Right renal pelvis (tissue), 4 donors: ENCODE measurements at regions not wholly inside any gene's neighbourhood (a gene's known extent, or its start where the extent isn't known, plus 50 kb on each side); places are given as distances from the start of the nearest gene placed in this dataset.
A peak's percentile ranks its signal among the peaks of the same experiment; 100 is the strongest.
"Not testable (repeated sequence)": the region's sequence is repeated elsewhere in the genome, so short reads cannot be mapped to it uniquely, and the experiment has no call there.

Experiments used
- DNase-seq, 4 donors: peaks; one replicate each; pipeline ENCODE4 v3.0.0-alpha.2; 2013; ENCODE audit warnings: low read depth in 4 of 4, low spot score in 3 of 4, missing footprints in 1 of 4

DNA sequence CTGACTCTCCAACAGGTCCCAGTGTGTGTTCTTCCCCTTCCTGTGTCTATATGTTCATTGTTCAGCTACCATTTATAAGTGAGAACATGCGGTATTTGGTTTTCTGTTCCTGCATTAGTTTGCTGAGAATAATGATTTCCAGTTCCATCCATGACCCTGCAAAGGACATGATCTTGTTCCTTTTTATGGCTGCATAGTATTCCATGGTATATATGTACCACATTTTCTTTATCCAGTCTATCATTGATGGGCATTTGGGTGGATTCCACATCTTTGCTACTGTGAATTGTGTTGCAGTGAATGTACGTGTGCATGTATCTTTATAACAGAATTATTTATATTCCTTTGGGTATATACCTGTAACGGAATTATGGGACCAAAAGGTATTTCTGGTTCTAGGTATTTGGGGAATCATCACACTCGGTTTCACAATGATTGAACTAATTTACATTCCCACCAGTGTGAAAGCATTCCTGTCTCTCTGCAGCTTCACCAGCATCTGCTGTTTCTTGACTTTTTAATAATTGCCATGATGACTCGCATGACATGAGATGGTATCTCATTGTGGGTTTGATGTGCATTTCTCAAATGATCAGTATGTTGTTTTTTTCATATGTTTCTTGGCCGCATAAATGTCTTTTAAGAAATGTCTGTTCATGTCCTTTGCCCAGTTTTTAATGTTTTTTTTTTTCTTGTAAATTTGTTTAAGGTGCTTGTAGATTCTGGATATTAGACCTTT lies 60.2 kb downstream of the LSMEM1 start:
- no peak for DNase-seq

DNA sequence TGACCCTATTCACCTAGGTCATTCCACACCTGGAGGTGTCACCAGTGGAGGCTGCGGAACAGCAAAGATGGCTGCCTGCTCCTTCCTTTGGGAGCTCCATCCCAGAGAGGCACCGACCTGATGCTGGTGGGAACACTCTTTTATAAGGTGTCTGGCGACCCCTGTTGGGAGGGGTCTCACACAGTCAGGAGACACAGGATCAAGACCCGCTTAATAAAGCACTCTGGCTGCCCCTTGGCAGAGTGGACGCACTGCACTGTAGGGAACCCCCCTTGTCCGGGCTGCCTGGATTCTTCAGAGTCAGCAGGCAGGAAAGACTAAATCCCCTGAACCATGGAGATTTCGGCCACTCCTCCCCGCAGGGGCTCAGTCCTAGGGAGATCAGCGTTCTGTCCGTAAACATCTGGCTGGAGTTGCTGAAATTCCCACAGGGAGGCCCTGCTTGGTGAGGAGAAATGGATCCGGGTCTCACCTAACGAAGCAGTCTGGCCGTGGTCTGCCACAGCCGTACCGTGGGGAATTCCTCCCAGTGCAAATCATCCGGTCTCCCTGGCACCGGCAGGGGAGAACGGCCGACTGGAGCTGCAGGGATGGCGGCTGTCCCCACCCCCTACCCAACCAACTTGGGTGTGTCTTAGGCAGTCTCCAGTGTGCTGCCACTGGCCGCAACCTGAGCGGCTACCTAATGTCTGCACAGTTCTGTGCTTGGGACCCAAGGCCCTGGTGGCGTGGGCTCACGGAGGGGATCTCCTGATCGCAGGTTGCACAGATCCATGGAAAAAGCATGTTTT lies 66.1 kb downstream of the LSMEM1 start:
- no peak for DNase-seq

DNA sequence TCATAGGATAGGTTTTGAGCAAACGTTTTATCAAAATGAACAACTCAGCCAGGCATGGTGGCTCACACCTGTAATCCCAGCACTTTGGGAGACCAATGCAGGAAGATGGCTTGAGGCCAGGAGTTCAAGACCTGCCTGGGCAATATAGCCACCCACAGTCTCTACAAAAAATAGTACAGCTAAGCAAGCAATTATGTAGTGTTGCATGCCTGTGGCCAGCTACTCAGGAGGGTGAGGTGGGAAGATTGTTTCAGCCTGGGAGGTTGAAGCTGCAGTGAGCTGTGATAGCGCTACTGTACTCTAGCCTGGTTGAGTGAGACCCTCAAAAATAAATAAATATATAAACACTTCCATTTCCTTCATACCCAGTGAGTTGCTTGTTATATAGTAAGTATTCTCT lies 67.1 kb downstream of the LSMEM1 start:
- DNase-seq: no peak

DNA sequence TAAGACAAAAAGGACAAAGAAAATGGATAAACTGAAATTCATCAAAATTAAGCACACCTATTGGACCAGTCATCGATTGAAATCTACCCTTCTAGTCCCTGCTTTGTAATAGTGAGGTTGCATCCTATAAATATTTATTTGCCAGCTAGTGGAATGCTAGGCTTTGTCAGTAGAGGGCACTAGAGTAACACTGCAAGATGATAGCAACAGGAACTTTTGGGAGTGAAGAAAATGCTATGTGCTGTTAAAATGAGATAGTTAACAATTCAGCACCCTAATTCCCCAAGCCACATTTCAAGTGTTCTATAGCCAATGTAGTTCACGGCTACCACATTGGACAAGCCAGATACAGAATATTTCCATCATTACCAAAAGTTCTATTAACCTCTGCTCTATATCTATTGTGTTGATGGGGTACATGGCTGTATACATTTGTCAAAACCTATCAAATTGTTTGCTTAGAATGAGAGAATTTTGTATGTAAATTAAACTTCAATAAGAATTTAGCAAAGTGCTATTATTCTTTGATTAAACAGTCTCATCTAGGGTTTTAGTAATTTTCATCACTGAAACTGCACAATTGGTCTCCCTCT lies 69.8 kb downstream of the LSMEM1 start:
- DNase-seq: peak in 1 of 4 donors; percentile 28

DNA sequence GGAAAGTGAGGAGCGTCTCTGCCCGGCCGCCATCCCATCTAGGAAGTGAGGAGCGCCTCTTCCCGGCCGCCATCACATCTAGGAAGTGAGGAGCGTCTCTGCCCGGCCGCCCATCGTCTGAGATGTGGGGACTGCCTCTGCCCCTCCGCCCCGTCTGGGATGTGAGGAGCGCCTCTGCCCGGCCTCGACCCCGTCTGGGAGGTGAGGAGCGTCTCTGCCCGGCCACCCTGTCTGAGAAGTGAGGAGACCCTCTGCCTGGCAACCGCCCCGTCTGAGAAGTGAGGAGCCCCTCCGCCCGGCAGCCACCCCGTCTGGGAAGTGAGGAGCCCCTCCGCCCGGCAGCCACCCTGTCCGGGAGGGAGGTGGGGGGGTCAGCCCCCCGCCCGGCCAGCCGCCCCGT lies 70.7 kb downstream of the LSMEM1 start:
- DNase-seq: not testable (repeated sequence)

DNA sequence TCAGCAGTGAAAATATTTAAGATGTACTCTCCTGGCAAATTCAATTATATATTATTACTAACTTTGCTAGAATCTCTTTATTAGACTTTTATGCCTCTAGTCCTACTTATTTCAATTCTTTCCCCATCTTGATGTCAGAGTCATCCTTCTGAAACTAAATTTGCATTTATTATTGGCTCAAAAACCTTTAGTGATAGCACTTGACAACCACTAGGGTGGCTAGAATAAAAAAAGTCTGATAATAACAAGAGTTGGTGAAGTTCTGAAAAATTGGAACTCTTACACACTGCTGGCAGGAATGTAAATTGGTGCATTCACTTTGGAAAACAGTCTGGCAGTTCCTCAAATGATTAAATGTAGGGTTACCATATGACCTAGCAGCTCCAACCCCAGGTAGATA lies 73.8 kb downstream of the LSMEM1 start:
- no peak for DNase-seq

DNA sequence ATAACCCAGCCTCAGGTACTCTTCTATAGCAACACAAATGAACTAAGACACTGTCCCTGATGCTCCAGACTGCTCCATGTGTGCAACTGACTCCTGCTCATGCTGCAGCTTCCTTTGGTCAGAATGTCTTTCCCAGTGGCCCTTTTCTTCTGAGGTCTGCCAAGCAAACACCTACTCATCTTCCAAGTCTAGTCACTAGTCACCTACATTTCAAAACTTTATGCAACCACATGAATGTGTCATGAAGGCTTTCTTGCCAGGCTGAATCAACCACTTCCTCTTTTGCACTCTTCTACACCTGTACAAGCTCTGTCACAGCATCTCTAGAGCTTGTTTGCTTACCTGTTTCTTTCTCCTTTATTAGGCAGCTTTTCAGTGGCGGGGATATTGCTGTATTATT lies 75.8 kb downstream of the LSMEM1 start:
- no peak for DNase-seq

DNA sequence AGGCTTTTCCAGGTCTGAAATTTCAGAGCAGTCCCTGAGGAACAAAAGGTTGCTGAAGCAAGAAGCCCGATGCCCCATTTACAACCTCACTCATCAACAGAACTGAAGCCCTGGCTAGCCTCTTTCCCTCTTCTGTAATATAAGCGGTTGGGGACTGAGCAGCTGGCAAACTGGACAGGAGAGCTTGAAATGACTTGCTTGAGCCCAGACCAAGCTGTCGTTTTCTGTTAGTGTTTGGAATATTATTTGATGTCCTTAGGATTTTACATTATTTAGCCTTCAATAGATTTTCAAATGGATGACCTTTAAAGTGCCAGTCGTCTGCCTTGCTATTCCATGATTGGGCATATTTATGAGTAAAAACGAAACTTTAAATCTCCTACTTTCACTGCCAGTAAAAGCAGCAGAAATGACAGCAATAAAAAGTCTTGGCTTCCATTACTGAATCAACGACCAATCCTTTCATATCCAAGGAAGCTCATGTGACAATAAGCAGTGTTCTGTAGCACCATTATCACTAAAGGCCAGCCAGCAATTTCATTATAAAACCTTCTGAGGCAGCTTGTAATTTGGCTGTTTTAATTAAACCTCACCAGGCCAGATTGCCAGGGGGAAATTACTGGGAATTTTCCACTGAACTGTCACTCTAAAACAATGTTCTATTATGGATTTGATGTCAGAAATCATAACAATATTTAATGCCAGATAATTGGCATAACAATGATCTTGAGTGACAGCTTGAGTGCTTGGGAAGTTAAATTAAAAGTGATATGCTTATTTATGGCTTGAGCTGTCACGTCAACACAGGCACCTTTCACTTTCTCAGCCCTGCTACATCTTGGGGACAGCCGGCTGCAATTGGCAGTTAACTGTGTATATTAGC lies 85.9 kb downstream of the LSMEM1 start:
- no peak for DNase-seq

DNA sequence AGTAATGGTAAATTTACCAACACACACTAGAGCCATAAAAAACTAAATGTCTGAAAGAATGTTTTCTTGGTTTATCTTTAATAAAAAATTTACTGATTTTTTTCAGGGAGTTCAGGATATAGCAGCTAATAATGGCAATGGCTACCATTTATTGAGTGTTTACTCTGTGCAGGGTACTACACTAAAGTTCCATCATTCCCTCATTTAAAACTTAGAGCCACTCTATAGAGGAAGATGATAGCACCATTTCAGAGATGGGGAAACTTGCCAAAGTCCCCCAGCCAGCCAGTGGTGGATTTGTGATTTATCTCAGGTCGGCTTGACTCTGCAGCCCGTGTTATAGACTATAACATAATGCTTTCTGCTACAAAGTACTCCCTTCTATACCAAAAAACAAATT lies 86.6 kb downstream of the LSMEM1 start:
- DNase-seq: no peak

DNA sequence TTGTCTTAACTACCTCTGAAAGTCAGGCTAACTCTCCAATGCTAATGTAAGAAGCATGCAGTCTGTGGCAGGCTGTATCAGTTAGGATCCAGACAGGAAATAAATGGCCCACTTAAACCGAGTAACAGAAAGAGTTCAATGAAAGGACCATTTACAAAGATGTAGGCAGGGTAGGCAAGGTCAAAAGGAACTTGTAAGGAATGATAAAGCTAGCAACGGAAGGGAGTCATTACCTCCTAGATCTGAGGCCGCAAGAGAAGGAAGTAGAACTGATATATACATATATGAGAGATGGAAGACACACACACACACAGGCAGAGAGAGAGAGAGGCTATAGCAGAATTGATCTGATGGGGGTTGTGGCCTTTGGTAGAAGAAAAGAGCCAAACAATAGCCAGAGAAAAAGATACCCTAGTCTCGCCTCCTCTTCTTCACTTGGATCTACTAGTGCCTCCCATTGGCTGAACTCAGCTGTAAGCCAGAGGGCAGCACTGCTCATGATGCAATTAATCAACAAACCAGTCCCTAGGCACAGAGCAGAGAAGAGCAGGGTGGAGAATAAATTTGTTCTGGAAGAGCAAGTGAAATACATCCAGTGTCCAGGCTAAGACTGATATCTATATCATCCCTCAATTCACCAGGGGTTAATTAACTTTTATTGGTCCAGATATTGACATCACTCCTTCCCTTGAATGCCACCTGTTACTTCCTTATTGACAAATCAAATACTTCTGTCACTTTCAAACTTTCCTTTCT lies 91.2 kb downstream of the LSMEM1 start:
- no peak for DNase-seq

DNA sequence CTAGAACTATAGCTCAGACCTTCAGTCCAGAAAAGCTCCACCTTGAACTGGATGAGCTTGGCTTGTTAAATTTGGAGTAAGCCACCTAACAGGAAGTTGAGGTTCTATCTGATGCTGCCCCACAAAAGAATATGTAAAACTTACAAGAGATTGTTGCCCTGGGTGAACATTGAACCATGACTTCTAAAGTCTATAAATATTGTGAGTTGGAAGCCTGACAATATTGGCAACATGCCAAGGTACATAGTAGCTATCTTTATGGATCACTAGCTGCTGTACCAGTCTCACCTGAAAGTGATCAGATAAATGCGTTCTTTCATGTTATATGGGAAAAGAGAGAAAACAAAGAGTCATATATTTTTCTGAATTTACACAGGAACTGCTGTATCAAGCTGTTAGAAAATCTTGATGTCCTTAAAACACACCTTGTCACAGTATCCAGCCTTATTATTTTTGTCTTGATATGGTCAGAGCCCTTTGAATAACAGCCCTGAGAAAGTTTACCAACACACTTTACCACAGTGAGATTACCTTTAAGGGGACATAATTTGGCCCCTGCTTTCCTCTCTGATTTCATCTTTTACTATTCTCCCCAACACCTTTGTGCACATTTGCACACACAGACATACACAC lies 92.0 kb downstream of the LSMEM1 start:
- DNase-seq: peak in 1 of 4 donors; percentile 18

DNA sequence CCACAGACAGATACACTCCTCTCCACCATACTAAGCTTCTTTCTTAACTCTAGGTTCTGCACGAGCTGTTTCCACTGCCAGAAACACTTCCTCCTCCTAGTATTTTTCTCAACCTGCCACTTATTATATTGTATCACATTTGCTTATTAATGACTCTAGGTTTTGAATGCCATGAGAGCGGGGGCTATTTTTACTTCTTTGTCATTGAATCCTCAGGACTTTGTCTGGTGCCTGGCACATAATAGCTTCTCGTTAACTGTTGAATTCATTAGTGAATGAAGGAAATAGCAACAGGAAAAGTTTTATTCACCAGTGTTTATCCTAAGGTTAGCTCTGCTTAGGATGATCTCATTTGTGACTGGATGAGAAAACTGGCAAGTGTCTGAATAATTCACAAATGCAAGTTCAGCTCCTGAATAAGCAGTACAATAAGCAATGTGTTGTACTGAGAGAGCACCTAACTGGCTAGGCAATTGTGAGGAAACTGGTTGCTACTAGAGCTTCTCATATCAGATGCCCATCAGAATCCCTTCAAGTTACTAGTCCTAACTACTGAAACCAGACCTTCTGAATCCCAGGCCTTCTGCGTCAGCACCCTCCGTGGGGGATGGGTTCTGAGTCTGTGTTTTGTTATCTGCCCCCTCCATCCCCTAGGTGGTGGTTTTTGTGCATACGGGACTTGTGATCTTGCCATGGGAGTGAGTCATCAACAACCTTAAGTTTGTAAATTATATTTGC lies 92.7 kb downstream of the LSMEM1 start:
- no peak for DNase-seq

DNA sequence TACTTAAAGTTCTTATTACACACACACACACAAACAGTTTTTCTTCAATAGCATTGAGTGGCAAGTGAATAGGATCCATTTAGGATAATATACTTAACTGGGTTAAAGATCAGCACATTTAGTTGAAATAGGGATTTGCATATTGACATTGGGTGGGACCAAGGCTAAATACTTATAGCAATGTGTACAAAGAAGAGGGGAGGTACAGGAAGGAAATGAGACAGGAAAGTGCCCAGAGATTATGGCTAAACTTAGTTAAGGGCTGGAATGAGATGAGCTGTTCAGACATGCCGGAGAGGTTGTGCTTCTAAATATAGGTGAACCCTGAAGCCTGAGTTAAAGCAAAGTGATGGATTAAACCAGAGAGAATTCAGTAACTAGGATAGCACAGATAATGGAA lies 95.1 kb downstream of the LSMEM1 start:
- no peak for DNase-seq

DNA sequence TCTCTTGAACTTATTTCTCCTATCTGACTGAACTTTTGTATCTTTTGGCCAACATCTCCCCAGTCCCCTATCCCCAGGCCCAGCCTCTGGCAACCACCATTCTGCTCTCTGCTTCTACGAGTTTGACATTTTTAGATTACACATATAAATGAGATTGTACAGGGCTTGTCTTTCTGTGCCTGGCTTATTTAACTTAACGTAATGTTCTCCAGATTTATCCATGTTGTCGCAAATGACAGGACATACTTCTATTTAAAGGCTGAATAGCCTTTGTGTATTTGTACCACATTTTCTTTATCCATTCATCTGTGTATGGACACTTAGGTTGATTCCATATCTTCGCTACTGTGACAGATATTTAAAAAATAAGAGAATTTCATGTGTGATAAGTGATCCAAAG lies 98.6 kb downstream of the LSMEM1 start:
- no peak for DNase-seq

DNA sequence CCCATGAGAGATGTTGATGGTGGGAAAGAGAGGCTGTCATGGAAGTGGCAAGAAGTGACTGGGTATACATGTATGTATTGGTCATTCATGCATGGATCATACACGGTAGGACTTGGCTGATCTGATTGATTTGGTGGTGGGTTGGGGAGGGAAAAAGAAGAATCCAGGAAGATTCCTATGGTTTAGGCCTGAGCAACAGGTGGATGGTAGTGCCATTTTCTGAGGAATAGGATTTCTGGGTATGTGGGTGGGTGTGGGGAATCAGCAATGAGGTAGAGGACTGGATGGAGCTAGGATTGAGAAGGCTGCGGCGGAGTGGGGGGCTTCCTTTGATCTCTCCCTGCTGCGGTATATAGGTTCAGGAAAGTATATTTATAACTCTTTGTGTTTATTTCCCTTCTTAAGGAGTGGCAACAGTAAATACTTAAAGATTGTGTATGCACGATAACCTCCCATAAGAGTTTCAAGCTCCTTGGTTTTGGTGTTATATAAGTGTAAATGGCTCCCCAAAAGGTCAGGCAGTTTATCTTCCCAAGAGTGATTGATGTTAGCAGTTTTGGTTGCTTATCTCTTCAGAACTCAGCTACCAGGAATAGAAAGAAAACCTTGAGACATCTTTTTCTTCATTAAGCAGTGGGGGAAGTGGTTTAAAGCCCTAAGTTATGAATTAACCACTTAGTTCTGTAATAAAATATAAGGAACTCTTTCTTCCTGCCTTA lies 100.1 kb downstream of the LSMEM1 start:
- no peak for DNase-seq

DNA sequence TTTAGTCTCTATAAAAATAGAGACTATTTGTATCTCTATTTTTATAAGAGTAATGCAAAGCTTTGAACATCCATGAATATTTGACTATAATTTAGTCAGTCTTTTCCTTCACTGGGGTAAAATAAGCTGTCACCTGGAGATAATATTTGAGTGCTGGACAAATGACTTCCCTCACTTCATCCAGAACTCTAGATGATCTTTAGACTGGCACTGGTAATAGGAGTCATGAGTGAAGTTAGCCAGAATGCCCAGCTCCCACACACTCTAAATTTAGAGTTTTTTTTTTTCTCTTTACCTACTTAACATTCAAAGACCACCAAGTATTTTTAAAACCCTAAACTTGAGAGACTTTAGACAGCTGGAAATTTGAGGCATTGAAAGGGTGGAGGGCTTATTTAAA lies 100.7 kb downstream of the LSMEM1 start:
- DNase-seq: no peak

DNA sequence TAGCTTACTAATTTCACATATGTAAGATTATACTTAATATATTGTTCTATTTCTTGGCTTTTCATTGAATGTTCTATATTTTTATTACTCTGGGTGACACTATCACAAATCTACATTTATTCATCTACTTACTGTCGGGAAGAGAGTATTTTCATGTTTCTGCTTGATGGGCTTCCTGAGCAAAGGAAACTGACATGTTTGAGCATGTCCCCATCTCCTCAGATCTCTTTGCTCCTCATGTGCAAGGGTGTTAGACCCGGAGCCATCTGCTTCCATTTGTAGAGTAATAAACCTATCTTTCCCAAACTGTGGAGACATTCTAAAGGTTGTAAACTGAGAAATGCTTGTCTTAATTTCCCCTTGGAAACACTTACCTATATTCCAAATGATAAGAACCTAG lies 103.5 kb downstream of the LSMEM1 start:
- DNase-seq: no peak

DNA sequence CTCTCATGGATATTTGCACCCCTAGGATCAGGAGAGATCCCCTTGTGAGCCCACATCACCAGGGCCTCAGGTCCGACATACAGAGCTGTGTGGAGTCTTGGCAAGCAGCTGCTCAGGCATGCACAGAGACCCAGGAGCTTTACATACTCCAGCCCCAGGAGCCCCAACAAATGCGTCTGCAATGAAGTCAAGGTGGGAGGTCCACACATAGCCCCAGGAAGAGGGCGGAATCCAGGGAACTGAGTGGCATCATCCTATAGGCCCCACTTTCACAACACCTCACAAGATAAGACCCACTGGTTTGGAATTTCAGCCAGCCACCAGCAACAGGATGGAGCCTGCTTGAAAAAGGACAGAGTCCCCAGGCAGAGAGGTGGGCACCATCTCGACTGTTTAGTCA lies 106.7 kb downstream of the LSMEM1 start:
- no peak for DNase-seq
